ENCODE measurements at regions not wholly inside any gene's neighbourhood (a gene's known extent, or its start where the extent isn't known, plus 50 kb on each side); places are given as distances from the start of the nearest gene placed in this dataset.

DNA sequence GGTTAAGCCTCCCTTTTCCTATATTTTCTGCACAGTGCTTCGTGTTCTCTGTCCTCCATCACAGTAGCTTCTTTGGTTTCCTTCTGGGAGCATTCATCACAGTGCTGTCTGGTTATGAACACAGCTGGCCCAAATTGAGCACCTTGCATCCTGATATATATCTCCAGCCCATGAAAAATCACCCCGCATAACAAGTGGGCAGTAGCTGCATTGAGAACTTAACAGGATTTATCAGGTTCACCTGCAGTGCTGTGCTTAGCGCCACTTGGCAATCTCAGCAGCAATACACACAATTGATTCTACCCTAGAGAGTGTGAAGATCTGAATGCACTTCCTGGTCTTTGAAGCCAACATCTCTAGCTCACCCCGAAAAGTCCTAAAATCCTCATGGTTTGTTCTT is 408.0 kb downstream of the RNF144A start:
- TF ChIP-seq EGR1 (IDR thresholded peaks at IDR 0.05) (no peak), YY1 (IDR thresholded peaks at IDR 0.05; ENCODE audit: low read depth) (no peak), TCF12 (IDR thresholded peaks at IDR 0.05; ENCODE audit: low read depth) (no peak), CEBPB (IDR thresholded peaks at IDR 0.05) (no peak), CREB1 (IDR thresholded peaks at IDR 0.05; ENCODE audit: low read depth) (no peak), EP300 (IDR thresholded peaks at IDR 0.05; ENCODE audit: borderline replicate concordance) (no peak), RAD21 (IDR thresholded peaks at IDR 0.05; ENCODE audit: low read depth) (no peak), ZBTB7A (IDR thresholded peaks at IDR 0.05; ENCODE audit: low read depth) (no peak), TAF1 (IDR thresholded peaks at IDR 0.05; ENCODE audit: low read depth) (no peak), FOXM1 (IDR thresholded peaks at IDR 0.05; ENCODE audit: borderline replicate concordance, low read depth) (no peak)
- TF ChIP-seq, protein P1, sequence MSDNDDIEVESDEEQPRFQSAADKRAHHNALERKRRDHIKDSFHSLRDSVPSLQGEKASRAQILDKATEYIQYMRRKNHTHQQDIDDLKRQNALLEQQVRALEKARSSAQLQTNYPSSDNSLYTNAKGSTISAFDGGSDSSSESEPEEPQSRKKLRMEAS (IDR thresholded peaks at IDR 0.05), result no peak
- TF ChIP-seq, protein P2, sequence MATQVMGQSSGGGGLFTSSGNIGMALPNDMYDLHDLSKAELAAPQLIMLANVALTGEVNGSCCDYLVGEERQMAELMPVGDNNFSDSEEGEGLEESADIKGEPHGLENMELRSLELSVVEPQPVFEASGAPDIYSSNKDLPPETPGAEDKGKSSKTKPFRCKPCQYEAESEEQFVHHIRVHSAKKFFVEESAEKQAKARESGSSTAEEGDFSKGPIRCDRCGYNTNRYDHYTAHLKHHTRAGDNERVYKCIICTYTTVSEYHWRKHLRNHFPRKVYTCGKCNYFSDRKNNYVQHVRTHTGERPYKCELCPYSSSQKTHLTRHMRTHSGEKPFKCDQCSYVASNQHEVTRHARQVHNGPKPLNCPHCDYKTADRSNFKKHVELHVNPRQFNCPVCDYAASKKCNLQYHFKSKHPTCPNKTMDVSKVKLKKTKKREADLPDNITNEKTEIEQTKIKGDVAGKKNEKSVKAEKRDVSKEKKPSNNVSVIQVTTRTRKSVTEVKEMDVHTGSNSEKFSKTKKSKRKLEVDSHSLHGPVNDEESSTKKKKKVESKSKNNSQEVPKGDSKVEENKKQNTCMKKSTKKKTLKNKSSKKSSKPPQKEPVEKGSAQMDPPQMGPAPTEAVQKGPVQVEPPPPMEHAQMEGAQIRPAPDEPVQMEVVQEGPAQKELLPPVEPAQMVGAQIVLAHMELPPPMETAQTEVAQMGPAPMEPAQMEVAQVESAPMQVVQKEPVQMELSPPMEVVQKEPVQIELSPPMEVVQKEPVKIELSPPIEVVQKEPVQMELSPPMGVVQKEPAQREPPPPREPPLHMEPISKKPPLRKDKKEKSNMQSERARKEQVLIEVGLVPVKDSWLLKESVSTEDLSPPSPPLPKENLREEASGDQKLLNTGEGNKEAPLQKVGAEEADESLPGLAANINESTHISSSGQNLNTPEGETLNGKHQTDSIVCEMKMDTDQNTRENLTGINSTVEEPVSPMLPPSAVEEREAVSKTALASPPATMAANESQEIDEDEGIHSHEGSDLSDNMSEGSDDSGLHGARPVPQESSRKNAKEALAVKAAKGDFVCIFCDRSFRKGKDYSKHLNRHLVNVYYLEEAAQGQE (IDR thresholded peaks at IDR 0.05; ENCODE audit: low read depth), result no peak
